GM23338 (cell line): ENCODE measurements at regions not wholly inside any gene's neighbourhood (a gene's known extent, or its start where the extent isn't known, plus 50 kb on each side); places are given as distances from the start of the nearest gene placed in this dataset.
A peak's percentile ranks its signal among the peaks of the same experiment; 100 is the strongest.

Experiments used
- ATAC-seq: fragments of 200-7000 bp; cut with Tn5 transposase; 3 replicates; pipeline ENCODE4 v1.9.1; 2020
- DNase-seq: peaks from one replicate; pipeline ENCODE4 v3.0.0-alpha.2; 2015; ENCODE audit warnings: low spot score
- H2AFZ ChIP-seq: fragments of 200-600 bp; sonication (generic); 2 replicates; pipeline ENCODE4 v1.8.0; 2016; ENCODE audit warnings: antibody characterized with exemption, mild to moderate bottlenecking, moderate library complexity
- H3F3A ChIP-seq: fragments of 200-600 bp; sonication (generic); replicated peaks from 2 replicates; pipeline ENCODE4 v1.8.0; 2017; ENCODE audit warnings: antibody characterized with exemption, mixed run types, low read depth
- H3K27ac ChIP-seq: fragments of 200-600 bp; sonication (generic); 2 replicates; pipeline ENCODE4 v1.6.1; 2016; ENCODE audit warnings: low read depth
- H3K27me3 ChIP-seq: fragments of 200-600 bp; sonication (generic); 2 replicates; pipeline ENCODE4 v1.8.0; 2016; ENCODE audit warnings: mild to moderate bottlenecking, mixed run types, moderate library complexity; ENCODE audit not compliant: insufficient read depth
- H3K36me3 ChIP-seq: fragments of 200-600 bp; sonication (generic); 2 replicates; pipeline ENCODE4 v1.8.0; 2016; ENCODE audit warnings: mild to moderate bottlenecking; ENCODE audit not compliant: insufficient read depth
- H3K4me1 ChIP-seq: fragments of 200-600 bp; sonication (generic); 2 replicates; pipeline ENCODE4 v1.8.0; 2016; ENCODE audit warnings: mild to moderate bottlenecking, moderate library complexity; ENCODE audit not compliant: insufficient read depth
- H3K4me2 ChIP-seq: fragments of 200-600 bp; sonication (generic); 2 replicates; pipeline ENCODE4 v1.7.1; 2017; ENCODE audit warnings: mixed run types
- H3K4me3 ChIP-seq: fragments of 200-600 bp; sonication (generic); 2 replicates; pipeline ENCODE4 v1.6.1; 2016; ENCODE audit warnings: mixed run types
- H3K79me2 ChIP-seq: fragments of 200-600 bp; sonication (generic); replicated peaks from 2 replicates; pipeline ENCODE4 v1.8.0; 2017; ENCODE audit warnings: mild to moderate bottlenecking; ENCODE audit not compliant: insufficient read depth
- H3K9me2 ChIP-seq: fragments of 200-600 bp; sonication (generic); 2 replicates; pipeline ENCODE4 v1.8.0; 2017; ENCODE audit not compliant: insufficient read depth
- H4K20me1 ChIP-seq: fragments of 200-600 bp; sonication (generic); replicated peaks from 2 replicates; pipeline ENCODE4 v1.8.0; 2017; ENCODE audit warnings: mild to moderate bottlenecking; ENCODE audit not compliant: insufficient read depth
- H3K27ac Mint-ChIP-seq: 2 replicates; pipeline ENCODE4 v1.8.0; 2020; ENCODE audit warnings: inconsistent platforms, mild to moderate bottlenecking, moderate library complexity, mixed read lengths
- H3K27me3 Mint-ChIP-seq: 3 replicates; pipeline ENCODE4 v1.8.0; 2022; ENCODE audit warnings: low read depth, mild to moderate bottlenecking, moderate library complexity, mixed read lengths, inconsistent platforms; ENCODE audit not compliant: insufficient read depth, poor library complexity
- H3K36me3 Mint-ChIP-seq: 3 replicates; pipeline ENCODE4 v1.8.0; 2021; ENCODE audit warnings: low read depth, mild to moderate bottlenecking, inconsistent platforms, moderate library complexity, mixed read lengths
- H3K4me1 Mint-ChIP-seq: 3 replicates; pipeline ENCODE4 v1.8.0; 2020; ENCODE audit warnings: mild to moderate bottlenecking, inconsistent platforms, mixed read lengths
- H3K4me3 Mint-ChIP-seq: 3 replicates; pipeline ENCODE4 v1.8.0; 2021; ENCODE audit warnings: moderate library complexity, mild to moderate bottlenecking, inconsistent platforms, mixed read lengths
- H3K9me3 Mint-ChIP-seq: 3 replicates; pipeline ENCODE4 v1.8.0; 2020; ENCODE audit warnings: moderate library complexity, mild to moderate bottlenecking, inconsistent platforms, mixed read lengths
- CREB1 ChIP-seq: fragments of 250-450 bp; sonication (Bioruptor Pico); IDR thresholded peaks from 2 replicates; pipeline ENCODE4 v1.5.0; 2020; ENCODE audit warnings: low read depth, mild to moderate bottlenecking, moderate library complexity
- EZH2phosphoT487 ChIP-seq: fragments of 200-600 bp; sonication (generic); IDR thresholded peaks from one replicate; pipeline ENCODE4 v1.8.1; 2018; ENCODE audit warnings: antibody characterized with exemption; ENCODE audit not compliant: unreplicated experiment
- JUNB ChIP-seq: IDR thresholded peaks from one replicate; pipeline ENCODE4 v1.6.1; 2016; ENCODE audit warnings: antibody characterized with exemption; ENCODE audit not compliant: unreplicated experiment
- NANOG ChIP-seq: IDR thresholded peaks from 2 replicates; pipeline ENCODE4 v1.6.1; 2016; ENCODE audit warnings: antibody characterized with exemption, borderline replicate concordance
- POLR2AphosphoS5 ChIP-seq: IDR thresholded peaks from 2 replicates; pipeline ENCODE4 v1.6.1; 2016; ENCODE audit warnings: antibody characterized with exemption, low read depth
- REST ChIP-seq: IDR thresholded peaks from one replicate; pipeline ENCODE4 v1.6.1; 2018; ENCODE audit warnings: antibody characterized with exemption; ENCODE audit not compliant: unreplicated experiment
- ZNF114 ChIP-seq: fragments of 250-450 bp; sonication (Bioruptor Pico); IDR thresholded peaks from 2 replicates; pipeline ENCODE4 v1.5.0; 2020; ENCODE audit warnings: mild to moderate bottlenecking, moderate library complexity
- ZNF331 ChIP-seq: fragments of 250-450 bp; sonication (Bioruptor Pico); IDR thresholded peaks from 2 replicates; pipeline ENCODE4 v1.5.0; 2020; ENCODE audit warnings: low read depth, mild to moderate bottlenecking, moderate library complexity
- TF ChIP-seq, protein P1 (sequence below): IDR thresholded peaks from 2 replicates; pipeline ENCODE4 v1.6.1; 2016; ENCODE audit warnings: antibody characterized with exemption
- TF ChIP-seq, protein P2 (sequence below), 2 experiments: fragments of 200-600 bp in 1 of 2; sonication (generic) in 1 of 2; conservative IDR thresholded peaks; 2 replicates each; pipeline versions ENCODE4 v1.5.1 to v1.6.1; 2016 to 2017; ENCODE audit warnings: antibody characterized with exemption in 2 of 2, low read depth in 2 of 2, mild to moderate bottlenecking in 2 of 2, moderate library complexity in 1 of 2

GRCh38 chr5:60479542-60479941 is 220.4 kb downstream of the DEPDC1B start:
- 0 out of 2 replicates have a peak, but pooled peaks cover 4% of the 10 kb centered on the region for H3K9me2 ChIP-seq
- Mint-ChIP-seq H3K9me3 (no peaks in the 10 kb centered on the region; the same call in 2 of the 3 replicates), H3K27ac (peak overlapping the region; percentile 17; the same call in 1 of the 2 replicates), H3K27me3 (peaks cover 2% of the 10 kb centered on the region), H3K4me3 (no peak overlapping the region), H3K4me1 (peaks cover 16% of the 10 kb centered on the region), H3K36me3 (no peaks in the 10 kb centered on the region)
- H3F3A ChIP-seq = no peaks in the 10 kb centered on the region
- ATAC-seq = no peak
- H3K27me3 ChIP-seq = no peaks in the 10 kb centered on the region
- H4K20me1 ChIP-seq = no peaks in the 10 kb centered on the region
- no peak for DNase-seq
- no peak overlapping the region for H3K27ac ChIP-seq
- H3K79me2 ChIP-seq = no peaks in the 10 kb centered on the region
- peaks cover 17% of the 10 kb centered on the region; the same call in 1 of the 2 replicates for H3K4me1 ChIP-seq
- H3K36me3 ChIP-seq = no peaks in the 10 kb centered on the region
- no peak for TF ChIP-seq EZH2phosphoT487
- no peak for TF ChIP-seq CREB1 (CRISPR knock-in tag)
- no peak for TF ChIP-seq NANOG
- TF ChIP-seq, protein P1, sequence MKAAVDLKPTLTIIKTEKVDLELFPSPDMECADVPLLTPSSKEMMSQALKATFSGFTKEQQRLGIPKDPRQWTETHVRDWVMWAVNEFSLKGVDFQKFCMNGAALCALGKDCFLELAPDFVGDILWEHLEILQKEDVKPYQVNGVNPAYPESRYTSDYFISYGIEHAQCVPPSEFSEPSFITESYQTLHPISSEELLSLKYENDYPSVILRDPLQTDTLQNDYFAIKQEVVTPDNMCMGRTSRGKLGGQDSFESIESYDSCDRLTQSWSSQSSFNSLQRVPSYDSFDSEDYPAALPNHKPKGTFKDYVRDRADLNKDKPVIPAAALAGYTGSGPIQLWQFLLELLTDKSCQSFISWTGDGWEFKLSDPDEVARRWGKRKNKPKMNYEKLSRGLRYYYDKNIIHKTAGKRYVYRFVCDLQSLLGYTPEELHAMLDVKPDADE = no peak
- TF ChIP-seq ZNF331 (CRISPR knock-in tag) = no peak
- TF ChIP-seq, protein P2, sequence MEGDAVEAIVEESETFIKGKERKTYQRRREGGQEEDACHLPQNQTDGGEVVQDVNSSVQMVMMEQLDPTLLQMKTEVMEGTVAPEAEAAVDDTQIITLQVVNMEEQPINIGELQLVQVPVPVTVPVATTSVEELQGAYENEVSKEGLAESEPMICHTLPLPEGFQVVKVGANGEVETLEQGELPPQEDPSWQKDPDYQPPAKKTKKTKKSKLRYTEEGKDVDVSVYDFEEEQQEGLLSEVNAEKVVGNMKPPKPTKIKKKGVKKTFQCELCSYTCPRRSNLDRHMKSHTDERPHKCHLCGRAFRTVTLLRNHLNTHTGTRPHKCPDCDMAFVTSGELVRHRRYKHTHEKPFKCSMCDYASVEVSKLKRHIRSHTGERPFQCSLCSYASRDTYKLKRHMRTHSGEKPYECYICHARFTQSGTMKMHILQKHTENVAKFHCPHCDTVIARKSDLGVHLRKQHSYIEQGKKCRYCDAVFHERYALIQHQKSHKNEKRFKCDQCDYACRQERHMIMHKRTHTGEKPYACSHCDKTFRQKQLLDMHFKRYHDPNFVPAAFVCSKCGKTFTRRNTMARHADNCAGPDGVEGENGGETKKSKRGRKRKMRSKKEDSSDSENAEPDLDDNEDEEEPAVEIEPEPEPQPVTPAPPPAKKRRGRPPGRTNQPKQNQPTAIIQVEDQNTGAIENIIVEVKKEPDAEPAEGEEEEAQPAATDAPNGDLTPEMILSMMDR (conservative IDR thresholded peaks at IDR 0.05; ENCODE audit: low read depth in 2 of 2) = no peak
- TF ChIP-seq REST = no peak
- no peak for TF ChIP-seq ZNF114 (CRISPR knock-in tag)
- no peak overlapping the region for H2AFZ ChIP-seq
- no peak overlapping the region for H3K4me3 ChIP-seq
- peak overlapping the region; percentile 15 for H3K4me2 ChIP-seq

DNA sequence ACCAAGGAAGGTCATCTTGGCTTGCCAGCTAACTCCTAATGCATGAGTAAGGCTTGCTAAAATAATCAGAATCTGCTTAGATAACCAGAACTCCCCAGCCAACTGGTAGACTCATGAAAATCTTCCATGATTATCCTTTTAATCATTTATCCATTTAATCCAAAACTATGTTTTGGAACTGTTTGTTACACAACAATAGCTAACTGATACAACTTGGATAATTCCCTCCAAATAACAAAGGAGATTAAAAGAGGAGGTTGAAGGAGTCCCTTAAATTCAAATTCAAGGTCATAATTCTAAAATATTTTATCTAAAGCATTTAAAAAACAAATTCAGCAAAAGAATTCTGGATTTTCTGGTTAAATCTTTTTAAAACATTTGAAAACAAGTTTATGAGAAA is 222.1 kb downstream of the DEPDC1B start:
- Mint-ChIP-seq H3K4me1 (peaks cover 18% of the 10 kb centered on the region), H3K9me3 (no peaks in the 10 kb centered on the region; the same call in 2 of the 3 replicates), H3K27ac (no peak overlapping the region), H3K27me3 (peaks cover 2% of the 10 kb centered on the region), H3K4me3 (no peak overlapping the region), H3K36me3 (no peaks in the 10 kb centered on the region)
- Histone ChIP-seq H3K27me3 (no peaks in the 10 kb centered on the region), H3K4me1 (peaks cover 17% of the 10 kb centered on the region; the same call in 1 of the 2 replicates), H3K4me3 (no peak overlapping the region), H3K27ac (no peak overlapping the region), H2AFZ (no peak overlapping the region), H3K36me3 (no peaks in the 10 kb centered on the region), H3K9me2 (0 out of 2 replicates have a peak, but pooled peaks cover 4% of the 10 kb centered on the region), H3K79me2 (no peaks in the 10 kb centered on the region), H3F3A (no peaks in the 10 kb centered on the region), H4K20me1 (no peaks in the 10 kb centered on the region), H3K4me2 (no peak overlapping the region)
- no peak for ATAC-seq
- no peak for DNase-seq
- TF ChIP-seq REST (no peak), EZH2phosphoT487 (no peak), CREB1 (CRISPR knock-in tag) (no peak), POLR2AphosphoS5 (no peak), NANOG (no peak), JUNB (no peak)
- TF ChIP-seq, protein P1 = no peak
